HUDEP-2 (cell line): ENCODE measurements at regions not wholly inside any gene's neighbourhood (a gene's known extent, or its start where the extent isn't known, plus 50 kb on each side); places are given as distances from the start of the nearest gene placed in this dataset.
"Not testable (repeated sequence)": the region's sequence is repeated elsewhere in the genome, so short reads cannot be mapped to it uniquely, and the experiment has no call there.

ENCODE experiments used
- DNase-seq, 76 experiments: peaks; one replicate each; lab custom pipeline; 2025; ENCODE audit not compliant: unreplicated experiment in 76 of 76; lab: John Stamatoyannopoulos, UW

GRCh38 chr7:46292741-46293140 lies 371.7 kb upstream of the IGFBP3 start:
- DNase-seq = no peak

GRCh38 chr7:46291601-46292150 lies 370.6 kb upstream of the IGFBP3 start:
- no peak for DNase-seq

DNA sequence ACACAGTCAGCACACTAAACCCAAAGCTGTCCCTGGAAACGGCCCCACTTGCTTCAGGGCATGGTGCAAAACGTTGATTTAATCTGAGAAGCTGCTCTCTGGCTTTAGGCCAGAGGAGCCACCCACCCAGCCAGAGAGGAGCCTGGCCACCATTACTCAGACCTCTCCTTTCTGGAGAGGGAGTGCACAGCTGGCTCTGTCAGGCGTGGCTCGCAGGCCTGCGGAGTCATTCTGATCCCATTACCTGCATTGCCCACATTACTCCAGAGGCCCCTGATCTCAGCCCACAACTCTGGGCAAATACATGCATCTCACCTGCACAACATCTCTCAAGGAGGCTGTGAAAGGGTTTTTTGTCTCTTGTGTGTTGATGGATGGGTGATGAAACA lies 370.0 kb upstream of the IGFBP3 start:
- no peak for DNase-seq

DNA sequence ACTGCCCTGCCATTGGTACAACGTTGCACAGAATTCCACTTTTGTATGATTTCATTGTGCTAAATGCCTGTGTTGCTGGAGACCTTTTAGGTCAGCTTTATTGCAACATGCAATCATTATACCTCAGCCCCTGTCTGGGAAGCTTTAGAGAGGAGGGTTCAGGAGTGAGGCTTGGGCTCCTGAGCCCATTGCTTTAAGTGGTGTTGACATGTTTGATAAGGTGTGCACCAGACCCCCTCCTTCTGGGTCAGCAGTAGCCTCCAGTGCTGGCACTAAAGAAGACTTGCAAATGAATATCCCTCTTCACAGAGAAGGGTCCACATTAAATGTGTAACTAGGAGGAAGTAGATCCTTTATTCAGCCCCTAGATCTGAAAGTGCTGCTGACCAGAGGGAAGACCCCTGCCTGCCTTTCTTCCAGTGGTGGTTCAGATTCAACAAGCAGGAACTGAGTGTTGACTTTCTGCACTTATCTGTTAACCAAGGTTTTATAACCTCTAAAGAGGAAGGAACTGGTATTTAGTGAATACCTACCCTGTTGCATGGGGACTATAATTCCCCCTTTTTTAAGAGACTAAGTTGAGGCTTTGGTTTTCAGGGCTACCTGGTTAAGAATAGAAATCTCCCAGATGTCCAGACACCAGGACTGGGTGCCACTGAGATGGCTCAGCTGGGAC lies 369.4 kb upstream of the IGFBP3 start:
- no peak for DNase-seq

DNA sequence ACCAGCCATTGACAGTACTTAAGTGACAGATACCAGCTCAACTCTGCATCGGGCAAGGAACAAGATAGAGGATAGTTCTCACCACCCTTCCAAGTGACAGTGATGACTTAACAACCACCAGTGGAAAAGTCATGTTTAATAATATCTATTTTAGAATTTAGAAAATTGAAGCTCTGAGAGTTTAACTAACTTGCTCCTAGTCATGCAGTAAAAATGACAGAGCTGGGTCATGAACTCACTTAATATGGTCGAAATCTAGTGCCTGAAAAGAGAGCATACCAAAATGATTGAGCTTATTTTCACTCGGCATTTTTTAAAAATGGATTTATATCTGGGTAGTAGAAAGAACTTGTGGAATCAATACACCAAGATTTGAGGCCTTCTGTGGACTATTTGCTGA lies 367.8 kb upstream of the IGFBP3 start:
- no peak for DNase-seq

DNA sequence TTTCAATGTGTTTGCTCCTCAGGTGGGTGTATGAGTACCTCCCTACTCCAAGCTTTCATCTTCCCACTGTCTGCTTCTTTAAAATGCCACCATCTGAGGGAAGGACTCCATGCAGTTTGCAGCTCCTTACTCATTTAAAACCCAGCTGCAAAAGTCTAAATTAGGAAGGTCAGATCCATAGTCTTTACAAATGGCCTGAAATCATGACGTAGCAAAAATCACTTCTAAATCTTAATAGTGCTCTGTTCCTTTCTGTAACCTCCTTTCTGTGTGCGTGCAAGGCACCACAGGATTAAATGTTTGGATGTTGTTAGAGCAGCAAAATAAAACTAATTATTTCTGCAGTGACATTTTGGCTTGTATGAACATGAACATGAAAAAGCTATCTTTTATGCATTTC lies 366.9 kb upstream of the IGFBP3 start:
- no peak for DNase-seq

GRCh38 chr7:46286957-46287356 lies 365.9 kb upstream of the IGFBP3 start:
- no peak for DNase-seq

- no peak for DNase-seq
These were observed 365.3 kb upstream of the IGFBP3 start for GRCh38 chr7:46286356-46286755.

GRCh38 chr7:46285878-46286277 lies 364.8 kb upstream of the IGFBP3 start:
- DNase-seq = no peak

DNA sequence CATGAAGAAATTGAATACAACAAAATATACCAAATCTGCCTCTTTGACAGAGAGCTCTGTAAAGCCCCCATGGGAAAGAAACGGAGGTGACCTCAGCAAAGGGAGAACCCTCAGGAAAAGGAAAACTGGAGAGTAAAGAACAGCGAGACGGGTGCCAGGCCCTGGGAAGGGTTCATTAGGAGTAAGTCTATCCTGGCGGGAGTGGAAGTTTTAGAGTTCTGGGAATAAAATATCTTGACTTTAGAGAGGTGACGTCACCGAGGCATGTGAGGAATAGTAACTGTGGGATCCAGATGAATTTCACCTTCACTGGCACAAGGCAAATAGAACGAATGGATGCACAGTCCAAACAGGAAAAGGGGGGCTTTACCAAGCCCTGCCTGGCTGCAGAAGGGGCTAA lies 362.8 kb upstream of the IGFBP3 start:
- DNase-seq = no peak

GRCh38 chr7:46282155-46282554 lies 361.1 kb upstream of the IGFBP3 start:
- no peak for DNase-seq

DNA sequence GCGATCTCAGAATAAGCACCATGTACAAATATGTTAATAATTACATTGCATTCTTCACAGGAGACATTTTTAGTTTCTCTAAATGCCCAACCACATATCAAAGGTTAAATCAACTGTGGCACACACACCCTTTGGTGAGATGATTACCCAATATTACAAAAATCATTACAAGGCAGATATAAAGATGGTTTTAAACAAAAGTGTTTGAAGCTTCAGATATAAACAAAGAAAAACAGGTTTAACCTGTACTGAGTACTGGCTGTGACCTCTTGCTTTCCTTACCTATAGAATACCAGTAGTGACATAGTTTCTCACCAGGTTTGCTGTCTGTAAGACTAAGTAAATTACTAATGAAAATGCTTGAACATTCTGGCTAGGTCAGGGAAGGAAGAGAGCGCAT lies 360.0 kb upstream of the IGFBP3 start:
- DNase-seq = no peak

DNA sequence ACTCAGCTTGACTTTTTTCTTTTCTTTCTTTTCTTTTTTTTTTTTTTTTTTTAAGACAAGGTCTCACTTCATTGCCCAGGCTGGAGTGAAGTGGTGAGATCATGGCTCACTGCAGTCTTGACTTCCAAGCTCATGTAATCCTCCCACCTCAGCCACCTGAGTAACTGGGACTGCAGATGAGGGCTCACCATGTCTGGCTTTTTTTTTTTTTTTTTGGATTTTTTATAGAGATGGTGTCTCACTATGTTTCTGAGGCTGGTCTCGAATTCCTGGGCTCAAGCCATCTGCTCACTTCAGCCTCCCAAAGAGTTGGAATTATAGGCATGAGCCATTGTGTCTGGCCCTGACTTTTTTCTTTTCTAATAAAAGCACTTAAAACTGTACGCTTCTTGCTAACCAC lies 358.2 kb upstream of the IGFBP3 start:
- DNase-seq = no peak

- no peak for DNase-seq
These were observed 343.6 kb upstream of the IGFBP3 start for GRCh38 chr7:46264646-46265045.

GRCh38 chr7:46261638-46262037 lies 340.6 kb upstream of the IGFBP3 start:
- DNase-seq = not testable (repeated sequence)

GRCh38 chr7:46259947-46260346 lies 338.9 kb upstream of the IGFBP3 start:
- no peak for DNase-seq

- DNase-seq = no peak
These were observed 336.8 kb upstream of the IGFBP3 start for GRCh38 chr7:46257761-46258448.

GRCh38 chr7:46256870-46257661 lies 336.0 kb upstream of the IGFBP3 start:
- no peak for DNase-seq

GRCh38 chr7:46253520-46253919 lies 332.4 kb upstream of the IGFBP3 start:
- DNase-seq = no peak

DNA sequence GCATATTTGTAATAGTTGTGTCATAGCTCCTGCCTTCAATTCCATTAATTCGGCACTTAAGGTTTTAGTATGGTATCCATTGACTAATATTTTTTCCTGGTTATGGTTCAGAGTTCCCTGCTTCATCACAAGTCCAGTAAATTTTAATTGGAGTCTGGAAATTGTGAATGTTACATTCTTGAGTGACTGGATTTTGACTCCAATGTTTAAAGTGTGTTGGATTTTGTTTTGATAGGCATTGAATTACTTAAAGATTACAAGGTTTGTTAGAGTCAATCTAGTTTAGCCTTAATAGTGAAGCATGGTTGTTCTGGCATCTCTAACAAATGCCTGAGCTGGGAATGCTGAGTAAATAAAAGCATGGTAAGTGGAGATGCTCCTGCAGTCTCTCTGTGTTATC lies 326.6 kb upstream of the IGFBP3 start:
- no peak for DNase-seq

DNA sequence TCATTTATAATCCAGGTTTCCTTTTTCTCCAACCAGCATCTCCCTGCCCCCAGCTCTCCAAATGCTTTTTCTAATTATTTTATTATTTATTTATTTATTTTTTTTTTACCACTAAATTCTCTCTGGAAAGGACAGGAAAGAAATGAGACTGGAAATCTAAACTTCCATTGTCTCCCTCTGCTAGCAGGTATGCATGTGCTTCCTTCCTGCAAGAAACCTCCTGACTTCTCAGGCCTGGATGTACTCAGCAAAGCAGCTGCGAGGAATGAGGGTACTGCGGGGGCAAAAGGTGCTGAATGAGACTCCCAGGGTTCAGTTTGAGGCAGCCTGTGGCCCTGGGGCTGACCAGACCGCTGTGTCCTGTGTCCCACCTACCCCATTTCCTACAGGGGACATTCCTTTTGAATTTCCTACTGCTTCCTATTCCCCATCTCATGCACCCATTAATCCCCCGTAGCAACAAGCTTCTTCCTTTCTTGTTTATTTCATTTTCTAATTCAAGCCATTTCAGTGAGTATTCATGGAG lies 324.6 kb upstream of the IGFBP3 start:
- no peak for DNase-seq
